ENCODE measurements at regions not wholly inside any gene's neighbourhood (a gene's known extent, or its start where the extent isn't known, plus 50 kb on each side); places are given as distances from the start of the nearest gene placed in this dataset.

DNA sequence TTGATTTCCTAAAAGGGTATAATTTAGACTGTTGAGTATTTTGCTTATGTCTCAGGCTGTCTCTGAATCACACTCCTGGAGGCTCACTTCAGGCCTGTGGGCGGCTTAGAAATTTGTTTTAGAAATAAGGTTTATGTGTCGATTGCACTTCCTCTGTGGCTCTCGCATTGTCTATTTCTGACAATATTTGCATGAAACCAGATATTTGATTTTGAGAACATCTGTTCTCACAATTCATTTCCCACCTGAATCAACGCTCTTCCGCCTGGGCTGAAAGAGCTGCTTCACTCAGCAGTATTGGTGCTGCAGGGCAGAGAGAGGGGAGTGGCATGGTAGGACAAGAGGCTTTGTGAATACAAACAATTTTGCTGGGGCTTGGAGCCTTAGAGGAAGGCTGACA lies 262.0 kb downstream of the ADRA2A start:
- no peak for DNase-seq (ENCODE audit: low read depth in 2 of 3, low spot score in 2 of 3)

DNA sequence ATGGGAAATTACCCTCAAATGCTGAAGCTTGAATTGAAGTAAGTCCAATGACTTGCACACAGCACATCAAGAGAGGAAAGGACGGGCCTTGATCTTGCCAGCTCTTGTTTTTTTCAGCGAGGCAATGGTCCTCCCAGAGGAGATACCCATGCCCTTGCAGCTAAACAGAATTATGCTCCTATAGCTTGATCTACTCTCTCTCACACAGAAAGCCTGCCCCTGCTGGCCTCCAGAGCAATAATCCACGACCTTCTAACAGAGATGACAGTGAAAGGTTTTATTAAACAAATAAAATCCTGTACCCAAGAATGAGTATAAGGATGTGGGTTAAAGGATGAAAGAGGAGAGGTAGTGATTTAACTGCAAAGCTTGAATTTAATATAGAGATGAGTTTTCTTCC lies 268.0 kb downstream of the ADRA2A start:
- DNase-seq (ENCODE audit: low read depth in 2 of 3, low spot score in 2 of 3) = no peak

DNA sequence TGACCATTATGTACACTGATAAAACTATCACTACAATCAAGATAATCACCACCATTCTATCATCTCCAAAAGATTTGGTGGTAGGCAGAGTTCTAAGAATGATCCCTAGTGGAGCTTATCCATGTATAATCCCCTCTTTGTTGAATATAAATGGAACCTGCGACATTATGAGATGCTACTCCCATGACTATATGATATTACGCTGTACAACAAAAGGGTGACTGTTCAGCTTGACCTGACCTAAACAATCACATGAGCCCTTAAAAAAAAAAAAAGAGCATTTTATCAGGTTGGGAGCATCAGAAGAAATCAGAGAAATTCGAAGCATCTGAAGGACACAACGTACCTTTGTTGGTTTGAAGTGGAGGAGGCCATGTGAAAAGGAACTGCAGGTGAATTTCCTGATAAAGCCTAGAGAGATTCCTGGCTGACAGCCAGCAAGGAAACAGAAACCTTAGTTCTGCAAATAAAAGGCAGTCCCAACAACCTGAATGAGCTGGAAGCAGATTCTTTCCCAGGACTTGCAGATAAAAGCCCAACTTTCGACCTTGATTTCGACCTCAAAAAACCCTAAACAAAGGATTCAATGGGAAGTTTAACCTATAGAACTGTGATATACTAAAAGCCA lies 270.7 kb downstream of the ADRA2A start:
- DNase-seq (ENCODE audit: low read depth in 2 of 3, low spot score in 2 of 3) = no peak

DNA sequence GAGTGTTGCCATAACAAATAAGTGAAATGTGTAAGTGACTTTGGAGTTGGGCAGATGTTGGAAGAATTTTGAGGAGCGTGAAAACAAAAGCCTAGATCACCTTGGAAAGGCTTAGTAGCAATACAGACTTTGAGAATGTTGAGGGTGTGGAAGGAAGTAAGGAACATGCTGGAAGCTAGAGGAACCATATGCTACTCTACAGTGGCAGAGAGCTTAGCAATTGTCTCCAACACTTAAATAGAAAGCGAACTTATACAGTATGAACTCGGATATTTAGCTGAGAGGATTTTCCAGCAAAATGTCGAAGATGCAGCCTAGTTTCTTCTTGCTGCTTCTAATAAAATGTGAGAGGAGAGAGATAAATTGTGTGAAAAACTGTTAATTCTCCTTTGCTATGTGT lies 271.2 kb downstream of the ADRA2A start:
- DNase-seq (ENCODE audit: low read depth in 2 of 3, low spot score in 2 of 3) = no peak

DNA sequence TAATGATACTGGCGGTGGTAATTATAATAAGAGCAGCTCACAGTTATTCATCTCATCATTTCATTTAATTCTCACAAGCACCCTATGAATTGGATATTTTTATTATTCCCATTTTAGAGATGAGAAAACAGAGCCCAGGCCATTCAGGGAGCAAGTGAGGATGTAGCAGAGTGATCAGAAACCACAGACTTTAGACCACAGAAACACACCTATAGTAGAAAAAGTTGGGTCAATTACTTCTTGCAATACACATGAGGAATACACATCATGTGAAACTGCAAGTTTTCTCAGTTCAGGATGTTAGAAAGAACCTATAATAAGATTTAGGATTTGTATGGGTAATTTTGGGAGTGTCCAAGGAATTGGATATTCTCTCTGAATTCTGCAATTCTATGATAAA lies 278.0 kb downstream of the ADRA2A start:
- no peak for DNase-seq (ENCODE audit: low read depth in 2 of 3, low spot score in 2 of 3)

DNA sequence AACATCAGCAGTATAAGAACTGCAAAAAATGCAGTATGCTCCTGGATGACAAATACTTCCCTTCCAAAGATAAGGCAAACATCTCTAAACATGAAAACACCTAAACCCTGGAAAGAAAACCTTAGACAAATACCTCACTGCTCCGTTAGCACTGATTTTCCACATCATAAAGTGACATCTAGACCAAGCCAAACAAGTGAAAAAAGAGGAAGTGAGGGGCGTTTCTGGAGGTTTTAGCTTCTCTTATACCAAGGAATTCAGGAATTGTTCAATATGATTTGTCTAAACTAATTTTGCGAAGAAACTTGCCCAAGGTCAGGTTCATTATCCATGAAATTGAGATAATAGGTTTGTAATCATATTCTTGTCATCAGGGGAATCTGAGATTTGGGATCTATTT lies 279.7 kb downstream of the ADRA2A start:
- no peak for DNase-seq (ENCODE audit: low read depth in 2 of 3, low spot score in 2 of 3)

DNA sequence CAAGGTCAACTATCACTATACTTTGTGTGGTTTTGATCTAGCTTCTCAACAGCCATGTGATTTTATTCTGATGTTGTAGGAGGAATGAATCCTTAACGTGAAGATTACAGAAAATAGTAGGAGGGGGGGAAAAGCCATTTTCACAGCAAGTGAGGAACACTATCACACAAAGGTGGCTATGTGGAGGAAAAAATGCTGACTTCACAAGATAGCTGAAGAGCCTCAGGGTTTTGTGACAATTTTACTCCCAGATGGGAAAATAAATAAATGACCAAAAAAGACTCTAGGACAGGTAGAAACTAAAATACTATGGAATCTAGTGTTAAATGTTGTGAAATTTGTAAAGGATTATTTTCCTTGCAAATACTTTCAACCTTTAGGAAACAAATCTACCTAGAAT lies 281.0 kb downstream of the ADRA2A start:
- no peak for DNase-seq (ENCODE audit: low read depth in 2 of 3, low spot score in 2 of 3)

DNA sequence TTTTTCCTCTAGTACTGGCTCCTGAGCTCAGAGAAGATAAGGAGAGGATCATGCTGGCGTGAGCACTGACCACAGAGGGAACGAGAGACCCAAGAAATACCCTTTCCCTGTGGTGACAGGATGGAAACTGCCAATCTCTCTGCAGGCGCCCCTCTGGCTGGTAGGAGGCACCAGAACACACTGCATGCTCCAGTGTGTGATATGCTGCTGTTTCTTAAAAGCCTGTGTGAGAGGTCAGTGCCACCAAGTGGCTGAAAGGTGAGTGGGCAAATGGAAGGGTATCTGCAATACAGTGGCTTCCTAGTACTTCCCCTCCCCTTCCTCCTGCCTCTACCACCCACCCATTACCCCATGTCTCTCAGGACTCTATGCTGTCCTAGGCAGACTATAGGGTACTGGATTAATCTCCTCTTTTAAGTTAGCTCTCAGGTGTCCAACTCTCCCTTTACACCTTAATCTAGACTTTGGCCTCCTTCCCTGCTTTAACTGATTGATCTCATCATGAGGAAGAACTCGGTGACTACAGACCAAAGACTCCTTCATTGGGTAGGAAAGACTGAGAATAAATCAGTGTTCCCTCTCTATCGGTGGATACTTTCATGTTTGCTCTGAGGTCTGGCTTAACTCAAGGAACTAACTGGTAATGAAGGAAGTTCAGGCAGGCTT lies 283.6 kb downstream of the ADRA2A start:
- no peak for DNase-seq (ENCODE audit: low read depth in 2 of 3, low spot score in 2 of 3)

DNA sequence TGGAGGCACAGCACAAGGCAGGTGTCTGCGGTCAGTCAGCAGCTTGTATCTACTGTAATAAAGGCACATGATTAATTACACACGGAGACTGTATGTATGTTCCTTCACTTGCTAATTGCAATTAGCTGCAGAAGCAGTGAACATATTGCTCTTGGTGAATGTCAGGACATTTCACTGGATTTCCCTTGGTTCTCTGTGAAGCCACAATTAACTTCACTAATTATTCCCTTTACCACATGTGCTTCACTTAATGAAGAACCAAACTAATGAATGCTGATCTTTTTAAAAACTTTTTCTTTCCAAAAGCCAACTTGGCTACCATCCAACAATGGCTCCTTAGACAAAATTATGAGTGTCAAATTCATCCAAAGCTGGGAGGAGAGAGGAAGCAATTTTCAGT lies 290.7 kb downstream of the ADRA2A start:
- DNase-seq (ENCODE audit: low read depth in 2 of 3, low spot score in 2 of 3) = no peak

DNA sequence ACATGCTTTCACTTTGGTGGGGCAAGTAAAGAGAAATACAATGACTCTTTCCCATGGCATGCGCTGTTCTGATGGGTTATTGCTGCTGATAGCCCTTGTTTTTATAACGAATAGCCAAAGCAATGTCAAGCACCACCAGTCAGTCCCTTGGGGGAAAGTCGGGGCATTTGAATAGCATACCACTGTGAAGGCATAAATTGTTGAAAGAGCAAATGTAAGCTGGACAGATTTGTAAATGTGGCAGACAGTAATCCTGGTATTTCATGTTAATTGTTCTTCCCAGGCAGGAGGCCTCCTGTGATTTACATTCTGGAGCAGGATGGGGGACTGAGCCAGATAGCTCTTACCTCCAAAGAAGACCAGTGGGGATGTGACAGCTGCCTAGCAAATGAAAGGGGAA lies 293.3 kb downstream of the ADRA2A start:
- no peak for DNase-seq (ENCODE audit: low read depth in 2 of 3, low spot score in 2 of 3)

DNA sequence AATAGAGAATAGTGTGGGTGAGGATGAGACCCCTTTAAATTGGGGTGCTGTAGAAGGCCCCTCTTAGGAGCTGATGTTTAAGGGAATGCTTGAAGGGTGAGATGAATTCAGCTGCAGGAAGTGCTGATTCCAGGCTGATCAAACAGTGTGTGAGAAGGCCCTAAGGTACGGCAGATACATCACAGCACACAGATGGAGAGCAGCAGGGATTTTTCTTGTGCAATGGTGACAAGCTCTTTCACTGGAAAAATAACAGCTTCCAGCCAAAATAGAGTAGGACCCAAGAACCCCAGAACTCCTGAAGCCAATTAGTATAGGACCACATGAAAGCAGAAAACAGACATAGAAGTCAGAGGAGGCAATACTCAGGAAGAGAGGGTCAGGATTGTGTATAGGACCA lies 296.9 kb downstream of the ADRA2A start:
- no peak for DNase-seq (ENCODE audit: low read depth in 2 of 3, low spot score in 2 of 3)

DNA sequence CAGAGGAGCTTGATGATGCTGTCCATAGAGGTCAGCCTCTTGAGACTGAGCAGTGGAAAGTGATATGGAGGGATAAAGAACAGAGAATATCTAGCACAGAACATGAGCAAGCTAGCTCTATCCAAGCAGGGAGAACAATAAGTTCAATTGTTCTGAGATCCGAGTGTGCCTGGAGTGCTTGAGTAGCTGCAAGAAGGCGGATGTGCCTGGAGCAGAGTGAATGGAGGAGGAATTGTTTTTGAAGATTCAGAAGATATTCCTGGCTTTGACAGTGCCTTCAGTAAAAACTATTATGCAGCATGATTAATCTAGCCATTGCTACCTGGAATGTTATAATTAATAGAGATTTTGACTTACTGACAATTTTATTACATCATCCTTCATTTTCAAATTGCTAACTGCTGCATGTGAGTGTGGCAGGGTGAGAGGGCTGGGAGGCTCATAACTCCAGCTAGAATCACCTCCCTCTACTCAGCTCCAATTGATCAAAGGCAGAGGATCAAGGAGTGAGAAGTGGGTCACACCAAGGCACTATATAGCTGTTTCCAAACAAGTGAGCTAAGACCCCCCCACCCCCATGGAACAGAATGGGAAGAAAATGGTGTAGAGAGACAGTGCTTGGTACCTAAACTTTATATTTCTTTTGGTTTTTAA lies 302.8 kb downstream of the ADRA2A start:
- DNase-seq (ENCODE audit: low read depth in 2 of 3, low spot score in 2 of 3) = no peak

DNA sequence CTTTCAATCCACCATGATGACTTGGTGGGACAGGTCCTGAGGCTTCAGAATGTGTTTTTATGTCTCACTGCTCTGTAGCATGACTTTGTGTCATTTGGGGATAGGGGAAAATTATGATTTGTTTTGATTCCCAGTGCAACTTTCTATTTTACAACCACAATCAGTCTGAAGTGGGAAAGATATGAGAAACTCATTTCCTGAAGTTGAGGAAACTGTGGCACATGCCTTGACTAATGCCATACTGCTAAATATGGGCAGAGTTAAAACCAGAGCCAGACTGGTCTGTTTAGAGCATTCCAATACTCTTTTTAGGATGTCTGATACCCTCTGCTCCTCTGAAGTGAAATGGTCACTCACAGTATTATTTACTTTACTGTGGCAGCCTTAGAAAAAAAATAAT lies 307.7 kb downstream of the ADRA2A start:
- no peak for DNase-seq (ENCODE audit: low read depth in 2 of 3, low spot score in 2 of 3)

DNA sequence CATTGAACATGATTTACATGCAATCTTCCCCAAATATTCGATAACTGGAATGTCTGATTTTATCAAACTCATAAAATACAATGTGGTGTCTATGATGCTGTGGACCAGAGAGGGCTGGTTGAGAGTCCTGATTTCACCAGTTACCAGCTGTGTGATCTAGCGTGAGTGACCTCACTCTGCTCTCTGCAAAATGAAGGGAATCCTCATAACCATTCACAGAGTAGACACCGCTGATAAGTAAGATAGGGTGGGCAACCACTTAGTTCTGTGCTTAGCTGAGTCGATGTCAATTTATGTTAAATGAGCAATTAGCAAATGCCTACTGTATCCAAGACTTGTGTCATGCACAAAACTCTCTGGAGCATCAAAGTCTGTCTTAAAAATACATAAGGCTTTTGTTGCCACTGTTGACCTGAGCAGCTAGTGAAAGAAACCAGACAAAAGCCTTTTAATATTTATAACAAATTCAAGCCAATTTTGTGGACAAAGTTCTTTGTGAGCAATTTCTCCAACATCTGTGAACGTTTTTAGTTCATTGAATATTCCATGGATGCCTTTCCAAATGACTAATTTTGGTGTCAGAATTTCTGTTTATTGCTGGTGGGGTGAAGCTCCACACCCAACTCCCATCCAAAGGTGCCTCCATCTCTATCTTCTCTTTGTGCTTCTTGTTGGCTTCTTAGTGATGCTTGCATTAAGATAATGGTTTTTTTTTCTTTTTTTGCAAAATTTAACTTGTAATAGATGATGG lies 314.2 kb downstream of the ADRA2A start:
- DNase-seq (ENCODE audit: low read depth in 2 of 3, low spot score in 2 of 3) = no peak

DNA sequence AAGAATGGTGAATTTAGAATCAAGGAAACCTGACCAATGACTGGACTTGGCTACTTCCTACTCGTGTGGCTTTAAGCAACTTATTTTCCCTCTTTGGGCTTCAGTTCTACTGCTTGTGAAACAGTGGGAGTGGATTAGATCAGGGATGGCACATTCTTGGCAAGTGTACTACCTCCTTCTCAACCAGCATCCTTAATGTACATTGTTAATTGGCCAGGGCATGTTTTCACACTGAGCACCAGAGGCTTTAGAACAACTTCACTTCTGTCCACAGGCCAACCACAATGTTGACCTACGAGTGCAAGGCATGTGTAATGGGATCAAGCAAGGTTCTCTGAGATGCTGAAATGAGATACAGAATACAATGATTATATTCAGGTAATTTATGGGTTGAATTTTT lies 315.3 kb downstream of the ADRA2A start:
- no peak for DNase-seq (ENCODE audit: low read depth in 2 of 3, low spot score in 2 of 3)

DNA sequence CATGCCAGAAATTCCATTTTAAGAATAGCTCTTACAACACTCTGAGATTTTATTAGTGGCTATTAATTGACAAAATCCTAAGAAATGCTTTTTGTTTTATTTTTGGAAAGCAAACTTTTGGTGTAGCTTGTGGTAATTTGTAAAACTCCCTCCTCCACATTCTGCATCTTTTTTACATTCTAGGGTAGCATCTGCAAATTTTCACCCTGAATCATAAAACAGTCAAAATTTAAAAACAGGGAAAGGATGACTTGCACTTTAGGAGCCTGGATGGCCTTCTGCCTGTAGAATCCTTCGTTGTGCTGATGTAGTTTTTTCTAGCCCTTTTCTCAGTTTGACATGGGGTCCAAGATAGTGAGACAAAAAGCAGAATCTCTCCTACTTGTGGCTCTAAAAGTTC lies 316.1 kb downstream of the ADRA2A start:
- DNase-seq (ENCODE audit: low read depth in 2 of 3, low spot score in 2 of 3) = no peak

DNA sequence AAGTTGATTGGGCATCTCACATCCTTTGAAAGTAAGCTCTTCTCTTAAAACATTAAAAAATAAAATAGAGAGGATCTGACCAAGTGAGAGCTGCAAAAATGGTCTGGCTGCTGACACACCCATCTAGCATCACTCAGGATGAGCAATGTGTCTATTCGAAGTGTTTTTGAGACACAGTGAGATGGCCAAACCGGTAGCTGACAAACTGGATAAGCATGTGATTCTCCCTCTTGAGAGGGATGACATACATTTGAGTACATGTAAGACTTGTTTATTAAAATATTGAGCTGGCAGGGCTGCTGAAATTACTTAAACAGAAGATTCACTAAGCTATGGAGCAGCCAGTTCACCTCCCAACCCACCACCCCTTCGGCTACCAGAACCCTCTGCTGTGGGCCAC lies 333.9 kb downstream of the ADRA2A start:
- DNase-seq (ENCODE audit: low read depth in 2 of 3, low spot score in 2 of 3) = no peak

DNA sequence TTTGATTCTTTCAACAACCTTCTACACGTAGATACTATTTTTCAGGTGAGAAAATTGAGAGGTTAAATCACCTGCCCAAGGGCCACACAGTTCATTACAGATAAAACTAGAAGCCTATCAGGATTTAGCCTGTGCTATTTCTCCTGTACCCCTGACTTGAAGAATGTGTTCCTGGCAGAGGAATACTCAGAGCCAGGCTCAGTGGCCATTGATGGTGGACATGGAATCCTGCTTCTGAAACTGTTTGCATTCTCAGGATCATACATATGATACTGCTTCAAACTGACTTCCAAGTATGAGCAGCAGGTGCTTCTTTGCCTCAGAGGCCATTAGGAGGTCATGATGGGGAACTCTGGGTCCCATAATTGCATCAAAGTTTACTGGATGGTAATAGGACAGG lies 348.6 kb downstream of the ADRA2A start:
- no peak for DNase-seq (ENCODE audit: low read depth in 2 of 3, low spot score in 2 of 3)

DNA sequence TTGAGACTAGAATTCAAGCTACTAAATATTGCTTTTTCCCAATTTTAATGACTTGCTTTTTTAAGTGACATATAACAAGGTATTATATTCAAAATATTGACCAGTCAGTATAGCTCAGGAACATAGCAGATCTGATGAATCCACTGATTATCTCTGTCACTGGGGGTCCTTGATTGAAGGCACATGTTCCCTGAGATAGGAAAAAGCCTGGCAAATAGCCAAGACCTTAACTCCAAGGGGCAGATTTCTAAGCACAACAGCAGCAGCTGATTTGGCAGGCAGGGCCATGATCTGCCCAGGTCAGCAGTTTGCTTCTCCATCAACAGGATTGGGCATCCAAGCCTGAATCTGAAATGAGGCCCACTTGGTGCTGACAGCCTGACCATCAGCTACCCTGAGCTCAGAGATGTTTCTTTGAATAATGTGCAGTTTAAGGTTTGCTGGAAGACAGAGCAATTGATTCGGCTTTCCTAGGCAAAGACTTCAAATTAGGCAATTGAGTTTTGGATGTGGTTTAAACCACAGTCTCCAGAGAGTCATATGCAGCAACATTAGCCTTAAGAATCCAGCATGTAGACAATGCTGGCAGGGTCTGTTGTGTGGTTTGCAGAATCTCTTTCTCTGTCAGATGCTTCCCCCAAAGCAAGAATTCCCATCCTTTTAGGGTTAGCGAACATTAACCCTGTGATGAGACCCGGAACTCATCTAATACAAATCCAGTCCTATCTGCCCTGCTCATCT lies 352.6 kb downstream of the ADRA2A start:
- DNase-seq (ENCODE audit: low read depth in 2 of 3, low spot score in 2 of 3) = no peak

DNA sequence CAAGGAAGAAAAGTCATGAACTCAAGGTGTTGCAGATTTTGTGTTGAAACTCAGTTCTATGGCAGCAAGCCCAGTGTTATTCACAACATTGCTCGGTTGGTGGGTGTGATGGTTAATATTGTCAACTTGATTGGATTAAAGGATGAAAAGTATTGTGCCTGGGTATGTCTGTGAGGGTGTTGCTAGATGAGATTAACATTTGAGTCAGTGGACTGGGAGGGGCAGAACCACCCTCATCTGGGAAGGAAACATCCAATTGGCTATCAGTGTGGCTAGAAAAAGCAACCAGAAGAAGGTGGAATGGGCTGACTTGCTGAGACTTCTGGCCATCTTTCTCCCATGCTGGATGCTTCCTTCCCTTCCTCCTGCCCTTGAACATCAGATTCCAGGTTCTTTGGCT lies 353.2 kb downstream of the ADRA2A start:
- DNase-seq (ENCODE audit: low read depth in 2 of 3, low spot score in 2 of 3) = no peak

DNA sequence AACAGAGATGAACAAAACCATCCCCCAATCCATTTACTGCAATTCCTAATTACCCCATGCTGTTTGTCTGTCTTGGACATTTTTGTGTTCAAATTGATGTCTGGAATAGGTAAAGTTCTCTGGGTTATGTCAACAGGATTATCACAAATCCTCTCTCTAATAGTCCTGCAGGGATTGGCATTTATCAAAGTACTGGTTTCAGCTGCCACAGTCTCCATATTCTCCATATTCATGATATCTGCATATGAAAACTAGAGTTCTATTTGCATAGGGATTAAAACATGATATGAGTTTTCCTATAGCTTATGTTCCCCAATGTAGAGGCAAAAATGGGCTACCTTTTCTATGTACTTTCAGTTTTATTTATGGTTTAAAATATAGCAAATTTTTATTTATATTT lies 355.8 kb downstream of the ADRA2A start:
- DNase-seq (ENCODE audit: low read depth in 2 of 3, low spot score in 2 of 3) = no peak
